ENCODE measurements at regions not wholly inside any gene's neighbourhood (a gene's known extent, or its start where the extent isn't known, plus 50 kb on each side); places are given as distances from the start of the nearest gene placed in this dataset.

DNA sequence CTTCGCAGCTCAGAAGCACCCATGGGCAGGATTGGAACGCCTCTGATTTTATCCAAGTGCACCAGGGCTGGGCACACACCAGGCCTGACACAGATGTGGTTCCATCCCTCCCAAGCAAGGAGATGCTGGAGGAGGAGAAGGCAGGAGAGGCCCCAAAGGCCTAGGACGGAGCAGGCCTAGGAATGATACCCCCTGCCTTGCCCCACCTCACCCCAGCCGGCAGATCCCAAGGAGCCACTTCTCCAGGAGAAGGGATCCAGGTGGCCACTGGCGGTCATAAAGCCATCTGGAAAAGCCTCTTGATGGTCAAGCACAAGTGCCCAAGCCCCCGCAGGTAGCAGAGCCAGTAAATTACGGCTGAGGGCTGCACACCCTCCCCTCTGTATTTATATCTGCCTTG, 211.8 kb downstream of the TBC1D2B start (continued):
- no peak for TF ChIP-seq NR2F6 (IDR thresholded peaks at IDR 0.05)
- no peak for TF ChIP-seq NR2F6 (CRISPR knock-in tag; IDR thresholded peaks at IDR 0.05)
- no peak for TF ChIP-seq ZFP90 (CRISPR knock-in tag; IDR thresholded peaks at IDR 0.05; ENCODE audit: borderline replicate concordance)
- TF ChIP-seq ZNF326 (CRISPR knock-in tag; IDR thresholded peaks at IDR 0.05; ENCODE audit: borderline replicate concordance), result no peak
- no peak for TF ChIP-seq ZNF431 (CRISPR knock-in tag; IDR thresholded peaks at IDR 0.05; ENCODE audit: borderline replicate concordance, low read depth)
- no peak for TF ChIP-seq ZNF772 (CRISPR knock-in tag; IDR thresholded peaks at IDR 0.05)
- TF ChIP-seq KLF16 (CRISPR knock-in tag; IDR thresholded peaks at IDR 0.05), result no peak
- no peak for TF ChIP-seq ZNF766 (CRISPR knock-in tag; IDR thresholded peaks at IDR 0.05; ENCODE audit: borderline replicate concordance)
- TF ChIP-seq ZNF430 (CRISPR knock-in tag; IDR thresholded peaks at IDR 0.05), result no peak
- TF ChIP-seq ZNF296 (CRISPR knock-in tag; conservative IDR thresholded peaks at IDR 0.05), result no peak

DNA sequence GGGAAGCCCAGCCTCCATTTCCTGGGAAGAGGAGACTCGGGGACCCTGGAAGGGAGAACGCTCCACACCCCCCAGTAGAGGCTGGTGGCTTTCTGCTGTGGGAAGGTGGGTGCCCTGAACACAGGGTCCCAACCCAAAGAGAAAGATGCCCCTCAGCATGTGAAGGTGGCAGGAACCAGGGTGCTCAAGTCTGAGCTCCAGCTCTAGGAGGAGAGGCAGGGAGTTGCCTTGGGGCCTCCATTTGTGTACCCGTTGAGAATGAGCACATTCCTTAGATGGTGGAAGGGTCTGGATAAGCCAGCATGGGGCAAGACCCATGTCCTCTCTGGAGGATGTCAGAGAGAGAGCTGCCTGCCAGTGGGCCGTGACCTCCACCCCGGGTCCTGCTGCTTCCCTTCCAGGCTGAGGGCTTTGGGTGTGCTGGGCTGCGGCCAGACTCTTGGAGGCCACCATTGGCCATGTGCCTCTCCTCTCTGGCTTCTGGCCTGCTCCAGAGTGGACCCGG, 212.4 kb downstream of the TBC1D2B start:
- H3K4me1 ChIP-seq (ENCODE audit: insufficient read depth, low read length), result peaks cover 2% of the 10 kb centered on the region
- DNase-seq (ENCODE audit: low spot score) (no peak), ATAC-seq (no peak), FAIRE-seq (no peak)
- H3K27me3 ChIP-seq (ENCODE audit: control insufficient read depth in 1 of 2, insufficient read depth in 2 of 2, low read length in 2 of 2), result peaks cover 4 to 16% of the 10 kb centered on the region in 2 experiments; a peak in 4 of 5 replicates
- TF ChIP-seq, protein P1, sequence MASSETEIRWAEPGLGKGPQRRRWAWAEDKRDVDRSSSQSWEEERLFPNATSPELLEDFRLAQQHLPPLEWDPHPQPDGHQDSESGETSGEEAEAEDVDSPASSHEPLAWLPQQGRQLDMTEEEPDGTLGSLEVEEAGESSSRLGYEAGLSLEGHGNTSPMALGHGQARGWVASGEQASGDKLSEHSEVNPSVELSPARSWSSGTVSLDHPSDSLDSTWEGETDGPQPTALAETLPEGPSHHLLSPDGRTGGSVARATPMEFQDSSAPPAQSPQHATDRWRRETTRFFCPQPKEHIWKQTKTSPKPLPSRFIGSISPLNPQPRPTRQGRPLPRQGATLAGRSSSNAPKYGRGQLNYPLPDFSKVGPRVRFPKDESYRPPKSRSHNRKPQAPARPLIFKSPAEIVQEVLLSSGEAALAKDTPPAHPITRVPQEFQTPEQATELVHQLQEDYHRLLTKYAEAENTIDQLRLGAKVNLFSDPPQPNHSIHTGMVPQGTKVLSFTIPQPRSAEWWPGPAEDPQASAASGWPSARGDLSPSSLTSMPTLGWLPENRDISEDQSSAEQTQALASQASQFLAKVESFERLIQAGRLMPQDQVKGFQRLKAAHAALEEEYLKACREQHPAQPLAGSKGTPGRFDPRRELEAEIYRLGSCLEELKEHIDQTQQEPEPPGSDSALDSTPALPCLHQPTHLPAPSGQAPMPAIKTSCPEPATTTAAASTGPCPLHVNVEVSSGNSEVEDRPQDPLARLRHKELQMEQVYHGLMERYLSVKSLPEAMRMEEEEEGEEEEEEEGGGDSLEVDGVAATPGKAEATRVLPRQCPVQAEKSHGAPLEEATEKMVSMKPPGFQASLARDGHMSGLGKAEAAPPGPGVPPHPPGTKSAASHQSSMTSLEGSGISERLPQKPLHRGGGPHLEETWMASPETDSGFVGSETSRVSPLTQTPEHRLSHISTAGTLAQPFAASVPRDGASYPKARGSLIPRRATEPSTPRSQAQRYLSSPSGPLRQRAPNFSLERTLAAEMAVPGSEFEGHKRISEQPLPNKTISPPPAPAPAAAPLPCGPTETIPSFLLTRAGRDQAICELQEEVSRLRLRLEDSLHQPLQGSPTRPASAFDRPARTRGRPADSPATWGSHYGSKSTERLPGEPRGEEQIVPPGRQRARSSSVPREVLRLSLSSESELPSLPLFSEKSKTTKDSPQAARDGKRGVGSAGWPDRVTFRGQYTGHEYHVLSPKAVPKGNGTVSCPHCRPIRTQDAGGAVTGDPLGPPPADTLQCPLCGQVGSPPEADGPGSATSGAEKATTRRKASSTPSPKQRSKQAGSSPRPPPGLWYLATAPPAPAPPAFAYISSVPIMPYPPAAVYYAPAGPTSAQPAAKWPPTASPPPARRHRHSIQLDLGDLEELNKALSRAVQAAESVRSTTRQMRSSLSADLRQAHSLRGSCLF (CRISPR knock-in tag; IDR thresholded peaks at IDR 0.05; ENCODE audit: borderline replicate concordance), result no peak
- TF ChIP-seq NFATC3 (CRISPR knock-in tag; IDR thresholded peaks at IDR 0.05), result no peak
- H3K27ac ChIP-seq (ENCODE audit: extremely low read length, insufficient read depth, low read length), result no peak overlapping the region
- no peak overlapping the region for H3K4me2 ChIP-seq (ENCODE audit: low read depth, low read length)
- H3K9ac ChIP-seq (ENCODE audit: insufficient read depth, low read depth, low read length), result no peak overlapping the region
- H3K79me2 ChIP-seq (ENCODE audit: insufficient read depth, low read length), result no peaks in the 10 kb centered on the region
- BruUV-seq (replicated peaks), result no TSS peak
- no peak overlapping the region for H2AFZ ChIP-seq (ENCODE audit: low read length)
- H4K20me1 ChIP-seq (ENCODE audit: insufficient read depth, low read length), result no peaks in the 10 kb centered on the region
- H3K36me3 ChIP-seq (replicated peaks in 1 of 2; ENCODE audit: control insufficient read depth in 1 of 2, insufficient read depth in 2 of 2, low read length in 2 of 2), result no peaks in the 10 kb centered on the region
- H3K4me3 ChIP-seq (replicated peaks in 1 of 3; ENCODE audit: insufficient read depth in 1 of 3, low read depth in 2 of 3, low read length in 3 of 3), result no peak overlapping the region
- CTCF ChIA-PET (ENCODE audit: low intra/inter-chr PET ratio, low total read pairs), result no interaction called here
- 6% methylated on average over 2 of the region's 7 CpGs for WGBS (ENCODE audit: low lambda C conversion rate)
- in situ Hi-C loops (cut with HindIII; ENCODE audit: extremely low pct_ligation_motif_present, low pct_unique_long_range_greater_than_20kb), result no loop called here
- intact Hi-C loops (cut with micrococcal nuclease; ENCODE audit: unreplicated experiment), result no loop called here
- POLR2A ChIA-PET, result no interaction called here
- no peaks in the 10 kb centered on the region for H3K9me3 ChIP-seq (ENCODE audit: low read length)
